Ramos (cell line): ENCODE measurements at regions not wholly inside any gene's neighbourhood (a gene's known extent, or its start where the extent isn't known, plus 50 kb on each side); places are given as distances from the start of the nearest gene placed in this dataset.

Experiments
- in situ Hi-C: fragments of 300-500 bp; cut with MboI; formaldehyde crosslinking; loops from one replicate; pipeline ENCODE4 v1.14.3; 2022; ENCODE audit warnings: low sequenced_read_pairs; ENCODE audit not compliant: unreplicated experiment

DNA sequence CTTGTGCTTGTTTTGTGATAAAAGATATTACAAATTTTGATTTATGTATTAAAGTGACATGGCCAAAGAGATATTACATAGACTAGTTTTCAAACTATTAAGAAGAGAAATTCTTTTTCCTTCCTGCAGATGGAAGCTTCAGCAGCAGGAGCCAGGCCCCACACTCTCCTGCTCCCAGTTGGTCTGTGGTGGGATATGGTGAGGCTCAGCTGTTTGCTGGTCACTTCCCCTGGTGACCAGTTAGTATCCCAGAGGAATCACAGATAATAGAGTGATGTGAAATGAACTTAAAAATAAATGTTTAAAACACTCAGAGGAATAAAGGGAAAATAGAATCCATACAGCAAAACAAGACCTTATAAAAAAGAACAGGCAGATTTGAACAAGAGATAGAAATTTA lies 154.7 kb downstream of the KTN1 start:
- in situ Hi-C loops: loop anchor here (25.0 kb wide), 1 partner anchor 728 kb away; no protein-coding TSS in a partner anchor

DNA sequence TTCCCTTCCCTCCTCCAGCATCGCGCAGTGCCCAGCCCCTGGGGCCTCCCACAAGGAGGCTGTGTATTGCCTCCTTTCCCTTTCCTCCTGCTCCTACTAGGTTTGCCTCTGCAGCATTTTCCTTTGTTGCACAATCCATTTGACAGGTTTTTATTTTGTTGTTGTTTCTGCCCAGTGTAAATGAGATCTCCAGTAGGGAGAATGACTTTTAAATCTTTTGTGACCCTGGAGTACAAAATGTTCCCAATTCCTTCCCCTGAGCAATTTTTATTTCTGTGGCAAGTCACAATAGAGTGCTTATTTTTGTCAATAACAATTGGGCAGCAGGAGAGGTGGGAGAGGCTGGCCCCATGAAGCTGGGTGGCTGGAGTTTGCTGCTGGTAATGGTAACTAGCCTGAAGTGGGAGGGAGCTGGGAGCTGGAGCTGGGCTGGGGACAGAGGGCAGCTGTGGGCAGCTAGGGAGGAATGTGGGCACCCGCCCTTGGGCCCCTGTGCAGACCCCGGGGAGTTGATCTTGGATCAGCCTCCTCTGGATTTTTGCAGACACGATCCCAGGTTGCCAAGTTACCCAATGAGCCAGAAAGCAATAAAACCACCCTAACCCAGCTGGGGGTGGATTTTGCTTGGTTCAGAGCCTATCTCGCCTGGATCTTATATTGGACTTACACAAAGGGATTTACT lies 160.1 kb downstream of the KTN1 start:
- in situ Hi-C loops: loop anchor here (25.0 kb wide), 1 partner anchor 722 kb away; no protein-coding TSS in a partner anchor

DNA sequence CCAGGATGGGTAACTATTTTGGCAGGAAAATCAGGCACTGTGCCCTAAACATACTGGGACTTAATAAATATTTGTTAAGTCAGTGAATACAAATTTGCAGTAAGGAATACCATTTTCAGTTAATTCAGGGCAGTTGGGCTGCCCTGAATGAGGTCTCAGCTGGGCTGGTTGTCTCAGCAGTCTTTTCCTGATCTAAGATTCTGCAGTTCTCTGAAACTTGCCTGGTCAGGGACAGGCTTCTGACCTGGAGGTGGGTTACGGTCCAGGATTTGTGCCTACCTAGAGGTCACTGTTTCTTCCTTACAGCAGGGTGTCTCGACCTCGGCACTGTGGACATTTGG lies 160.6 kb downstream of the KTN1 start:
- in situ Hi-C loops: loop anchor here (25.0 kb wide), 1 partner anchor 722 kb away; no protein-coding TSS in a partner anchor

DNA sequence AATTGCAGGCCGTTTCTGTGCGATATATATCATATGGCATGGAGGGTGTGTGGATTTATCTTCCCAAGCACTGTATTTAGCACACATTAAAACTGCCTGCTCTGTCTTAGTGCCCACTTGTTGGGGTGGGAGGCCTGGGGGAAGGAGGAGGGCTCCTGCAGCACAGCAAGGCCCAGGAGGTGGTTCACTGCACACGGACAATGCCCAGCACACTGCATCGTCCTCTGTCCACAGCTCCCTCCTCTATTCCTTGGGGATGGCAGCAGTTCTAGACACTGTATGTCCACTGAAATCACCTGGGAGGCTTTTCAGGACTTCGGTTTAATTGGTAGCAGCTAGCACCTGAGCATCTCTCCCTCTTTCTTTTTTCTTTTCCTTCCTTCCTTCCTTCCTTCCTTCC lies 161.2 kb downstream of the KTN1 start:
- in situ Hi-C loops: loop anchor here (25.0 kb wide), 1 partner anchor 721 kb away; no protein-coding TSS in a partner anchor

DNA sequence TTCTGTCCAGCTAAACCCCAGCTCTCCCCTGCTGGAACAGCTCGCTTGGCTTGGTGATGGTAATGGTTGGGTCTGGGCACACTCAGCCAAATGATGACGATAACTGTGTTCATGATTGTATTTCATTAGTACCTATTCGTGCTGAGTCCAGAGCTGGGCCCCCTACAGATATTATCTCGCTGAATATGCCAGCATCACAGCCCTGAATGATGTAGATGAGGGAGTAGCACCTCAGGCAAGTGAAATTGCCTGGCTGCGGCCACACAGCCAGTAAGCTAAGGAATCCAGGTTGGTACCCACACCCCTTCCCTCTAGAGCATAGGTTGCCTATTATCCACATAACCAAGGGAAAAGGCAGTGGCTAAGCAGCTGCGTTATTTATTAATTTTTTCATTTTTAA lies 163.5 kb downstream of the KTN1 start:
- in situ Hi-C loops: loop anchor here (25.0 kb wide), 1 partner anchor 719 kb away; no protein-coding TSS in a partner anchor

DNA sequence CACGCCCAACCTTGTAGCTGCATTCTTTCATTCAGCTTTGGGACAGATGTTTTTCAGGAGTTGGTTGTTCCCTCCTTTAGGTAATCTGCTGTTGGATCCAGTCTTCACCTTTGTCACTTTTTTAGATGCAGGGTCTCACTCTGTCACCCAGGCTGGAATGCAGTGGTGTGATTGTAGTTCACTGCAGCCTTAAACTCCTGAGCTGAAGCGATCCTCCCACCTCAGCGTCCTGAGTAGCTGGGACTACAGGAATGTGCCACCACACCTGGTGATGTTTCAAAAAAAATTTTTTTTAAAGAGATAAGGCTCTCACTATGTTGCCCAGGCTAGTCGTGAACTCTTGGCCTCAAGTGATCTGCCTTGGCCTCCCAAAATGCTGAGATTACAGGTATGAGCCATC lies 164.3 kb downstream of the KTN1 start:
- in situ Hi-C loops: loop anchor here (25.0 kb wide), 1 partner anchor 718 kb away; no protein-coding TSS in a partner anchor

DNA sequence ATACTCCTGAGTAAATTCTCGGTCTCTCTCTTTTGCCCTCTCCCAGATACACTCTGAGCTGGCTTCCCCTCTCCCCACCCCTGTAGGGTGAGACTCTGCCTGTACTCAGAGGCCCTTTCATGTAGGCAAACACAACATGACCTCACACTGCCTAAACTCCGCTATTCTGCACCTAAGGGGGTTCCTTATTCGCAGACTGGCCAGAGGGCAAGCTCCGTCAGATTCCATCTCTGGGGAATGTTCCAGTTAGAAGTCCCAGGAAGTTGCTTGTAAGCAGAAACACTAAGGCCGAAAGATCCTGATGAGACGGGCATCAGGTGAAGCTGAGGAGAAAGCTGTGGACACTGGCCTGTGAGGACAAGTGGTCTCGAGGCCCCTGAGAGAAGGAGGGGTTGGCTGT lies 165.9 kb downstream of the KTN1 start:
- in situ Hi-C loops: loop anchor here (25.0 kb wide), 1 partner anchor 716 kb away; no protein-coding TSS in a partner anchor

DNA sequence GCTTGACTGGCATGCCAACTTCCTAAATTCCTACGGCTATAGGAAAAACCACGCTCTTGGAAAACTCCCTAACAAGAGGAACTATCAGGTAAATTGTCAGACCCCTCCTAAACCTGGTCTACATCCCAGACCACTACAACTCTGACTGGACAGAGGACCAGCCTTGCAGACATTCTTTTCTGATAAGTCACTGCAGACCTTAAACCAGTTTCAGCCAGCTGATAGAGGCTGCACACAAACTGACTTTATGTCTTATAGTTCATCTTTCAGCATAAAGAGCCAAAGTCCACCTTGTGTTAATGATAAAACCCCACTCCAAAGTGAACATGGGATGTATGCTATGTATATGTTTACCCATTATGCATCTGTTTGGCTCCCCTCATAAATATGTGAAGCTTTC lies 166.6 kb downstream of the KTN1 start:
- in situ Hi-C loops: loop anchor here (25.0 kb wide), 1 partner anchor 716 kb away; no protein-coding TSS in a partner anchor

DNA sequence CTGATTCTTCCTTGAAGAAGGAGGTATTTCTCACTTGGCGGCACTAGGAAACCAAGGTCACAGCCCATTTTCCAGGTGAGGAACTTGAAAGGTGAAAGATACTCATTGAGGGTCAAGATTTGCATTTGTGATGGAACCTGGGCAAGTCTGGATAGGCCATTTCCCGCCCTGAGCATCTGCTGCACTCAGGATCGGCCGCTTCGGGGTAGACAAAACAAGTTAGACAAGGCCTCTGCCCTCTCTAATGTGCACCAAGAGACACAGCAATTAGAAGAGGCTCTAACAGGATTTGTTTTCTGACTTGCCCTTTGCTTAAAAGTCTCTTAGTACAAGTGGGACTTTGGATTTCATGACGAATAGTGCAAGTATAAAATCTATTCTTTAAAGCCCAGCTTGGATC lies 167.2 kb downstream of the KTN1 start:
- in situ Hi-C loops: loop anchor here (25.0 kb wide), 1 partner anchor 715 kb away; no protein-coding TSS in a partner anchor

DNA sequence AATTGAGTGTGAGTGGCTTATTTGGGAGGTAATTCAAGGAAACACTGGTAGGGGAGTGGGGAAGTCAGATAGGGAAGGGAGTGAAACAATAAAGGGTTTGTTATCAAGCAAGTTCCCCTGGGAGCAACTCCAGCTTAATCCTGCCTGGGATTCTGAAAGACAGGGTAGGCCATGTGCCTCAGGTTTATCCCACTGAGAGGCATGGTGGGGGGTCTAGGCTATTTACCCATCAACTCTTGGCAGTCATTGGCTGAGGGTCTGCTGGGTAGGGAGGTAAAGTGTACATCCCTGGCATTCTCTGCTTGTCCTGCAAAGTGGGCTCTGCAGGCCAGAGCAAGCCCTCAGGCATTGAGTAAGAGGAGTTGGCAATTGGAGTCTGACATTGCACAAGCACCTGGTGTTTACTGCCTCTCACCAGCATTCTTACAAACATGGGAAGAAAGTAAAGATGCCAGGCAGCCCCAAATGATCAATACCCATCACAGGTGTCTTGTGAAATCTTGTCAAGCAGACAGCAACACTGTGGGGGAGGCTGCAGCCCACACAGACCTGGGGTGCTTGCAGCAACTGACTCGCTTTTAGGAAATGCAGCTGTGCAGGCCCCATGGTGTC lies 169.3 kb downstream of the KTN1 start:
- in situ Hi-C loops: loop anchor here (25.0 kb wide), 1 partner anchor 713 kb away; no protein-coding TSS in a partner anchor

DNA sequence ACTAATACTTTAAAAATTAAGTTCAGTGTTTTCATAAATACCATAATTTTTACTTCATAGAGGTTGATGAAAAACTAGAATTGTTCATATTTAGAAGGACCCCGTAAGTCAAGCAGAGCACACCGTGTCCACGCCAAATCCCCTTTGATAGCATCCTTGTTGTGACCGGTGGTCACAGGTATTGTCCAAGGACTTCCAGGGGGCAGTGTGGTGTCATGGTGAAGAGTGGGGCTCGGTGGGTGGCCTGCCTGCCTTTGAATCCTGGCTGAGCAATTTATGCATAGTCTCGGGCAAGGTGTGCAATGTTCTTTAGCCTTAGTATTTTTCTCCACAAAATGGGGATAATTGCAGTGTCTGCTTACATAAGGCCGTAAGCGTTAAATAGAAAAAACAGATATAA lies 169.9 kb downstream of the KTN1 start:
- in situ Hi-C loops: loop anchor here (25.0 kb wide), 1 partner anchor 712 kb away; no protein-coding TSS in a partner anchor

DNA sequence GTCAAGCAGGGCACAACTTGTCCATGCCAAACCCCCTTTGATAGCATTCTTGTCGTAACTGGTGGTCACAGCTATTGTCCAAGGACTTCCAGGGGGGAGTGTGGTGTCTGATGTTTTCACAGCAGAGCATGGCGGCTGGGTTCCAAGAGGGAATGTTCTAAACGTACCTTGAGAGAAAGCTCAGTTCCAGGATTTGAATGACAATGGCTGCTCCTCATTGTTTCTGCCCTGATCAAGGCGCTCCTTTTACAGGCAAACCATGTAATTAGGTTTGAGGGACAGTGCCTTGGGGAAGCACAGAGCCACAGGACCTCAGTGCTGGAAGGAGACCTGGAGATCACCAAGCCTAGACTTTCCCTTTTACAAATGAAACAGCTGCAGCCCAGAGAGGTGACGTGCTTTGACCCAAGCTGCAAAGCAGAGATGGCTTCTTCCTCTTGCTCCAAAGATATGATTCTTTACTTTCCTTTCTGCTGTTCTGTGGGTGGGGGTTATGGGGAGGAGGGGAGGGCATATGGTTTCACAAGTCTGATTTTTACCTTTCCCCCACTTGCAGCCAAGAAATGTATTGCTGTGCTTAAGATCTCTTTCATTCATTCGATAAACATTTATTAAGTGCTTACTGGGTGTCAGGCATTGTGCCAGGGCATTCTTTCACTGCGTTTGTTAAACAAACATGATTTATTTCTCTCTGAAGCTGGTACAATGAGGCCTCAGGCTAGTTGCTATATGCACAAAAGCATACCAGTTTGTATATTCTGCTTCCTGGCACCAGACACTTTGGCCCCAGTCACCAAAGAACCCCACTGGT lies 172.8 kb downstream of the KTN1 start:
- in situ Hi-C loops: no loop called here

DNA sequence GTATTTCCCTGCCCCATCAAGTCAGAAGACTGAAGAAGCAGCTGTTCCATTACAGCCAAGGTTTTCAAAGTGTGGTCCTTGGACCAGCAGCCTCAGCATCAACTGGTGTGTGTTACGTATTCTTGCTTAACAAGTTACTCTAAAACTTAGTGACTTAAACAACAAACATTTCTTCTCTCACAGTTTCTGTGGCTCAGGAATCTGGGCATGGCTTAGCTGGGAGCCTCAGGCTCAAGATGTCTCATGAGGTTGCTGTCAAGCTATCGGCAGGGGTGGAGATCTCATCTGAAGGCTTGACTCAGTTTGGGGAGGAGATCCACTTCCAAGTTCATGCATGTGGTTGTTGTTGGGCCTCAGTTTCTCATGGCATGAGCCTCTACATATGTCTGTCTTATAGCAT lies 174.5 kb downstream of the KTN1 start:
- in situ Hi-C loops: no loop called here

DNA sequence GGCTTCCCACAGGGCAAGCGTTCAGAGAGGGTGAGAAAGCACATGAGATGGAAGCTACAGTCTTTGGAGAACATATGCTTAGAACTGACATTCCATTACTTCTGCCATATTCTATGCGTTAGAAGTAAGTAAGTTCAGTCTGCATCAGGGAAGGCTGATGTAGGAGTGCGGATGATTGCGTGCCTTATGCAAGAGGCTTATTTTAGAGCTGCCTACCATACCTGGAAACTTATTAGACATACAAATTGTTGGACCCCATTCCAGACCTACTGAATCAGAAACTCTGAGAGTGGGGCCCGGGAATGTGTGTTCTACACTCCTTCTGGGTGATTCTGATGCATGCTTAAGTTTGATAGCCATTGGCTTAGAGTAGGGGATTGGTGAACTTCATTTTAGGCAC lies 174.9 kb downstream of the KTN1 start:
- in situ Hi-C loops: no loop called here

DNA sequence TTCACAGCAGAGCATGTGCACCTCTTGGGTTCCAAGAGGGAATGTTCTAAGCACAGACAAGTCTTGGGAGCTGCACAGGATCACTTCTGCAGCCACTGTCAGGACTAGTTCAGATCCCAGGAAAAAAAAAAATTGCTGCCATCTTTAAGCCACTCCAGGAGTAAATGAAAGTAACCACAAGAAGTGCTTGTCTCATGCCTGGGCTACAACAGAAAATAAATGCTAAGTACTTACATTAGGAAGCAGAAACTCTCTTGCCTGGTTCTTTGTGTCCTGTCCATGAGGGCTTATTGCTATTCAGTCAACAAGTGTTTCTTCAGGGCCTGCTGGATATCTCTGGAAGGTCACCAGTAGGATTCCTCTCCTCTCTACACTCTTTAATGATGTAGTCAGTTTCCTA lies 176.1 kb downstream of the KTN1 start:
- in situ Hi-C loops: no loop called here

DNA sequence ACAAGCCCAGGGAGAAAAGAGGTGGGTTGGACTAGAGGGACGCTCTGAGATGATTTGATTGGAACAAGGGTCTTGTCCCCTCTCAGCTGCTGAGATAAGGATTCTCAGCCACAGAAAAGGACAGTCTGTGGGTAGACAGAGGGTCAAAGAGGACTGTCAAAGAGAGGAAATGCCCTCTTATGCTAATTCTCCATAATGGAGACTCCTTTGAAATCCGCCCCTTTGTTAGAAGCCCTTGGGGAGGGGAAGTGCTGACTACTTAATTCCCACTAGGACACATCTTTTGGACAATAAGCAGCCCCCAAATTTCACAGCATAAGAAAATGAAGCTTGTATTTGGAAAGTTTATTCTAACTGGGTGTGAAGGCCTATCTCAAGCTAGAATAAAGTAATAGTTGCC lies 176.6 kb downstream of the KTN1 start:
- in situ Hi-C loops: no loop called here

DNA sequence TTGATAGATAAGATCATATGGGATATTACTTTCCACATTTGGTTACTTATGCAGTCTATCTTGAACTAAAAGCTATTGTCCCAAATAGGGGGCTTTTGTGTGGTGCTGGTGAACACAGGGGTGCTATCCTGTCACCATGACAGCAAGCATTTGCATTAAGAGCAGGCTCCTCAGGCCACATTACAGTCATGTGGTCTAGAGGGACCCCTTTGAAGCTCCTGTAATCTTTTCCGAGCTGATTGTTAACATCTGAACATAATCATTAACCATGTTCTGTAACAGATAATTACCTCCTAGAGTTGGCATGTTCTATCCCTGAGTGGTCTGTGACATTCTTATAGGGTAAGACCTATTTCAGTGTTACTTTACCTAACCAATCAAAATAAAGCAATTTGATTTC lies 178.8 kb downstream of the KTN1 start:
- in situ Hi-C loops: no loop called here

DNA sequence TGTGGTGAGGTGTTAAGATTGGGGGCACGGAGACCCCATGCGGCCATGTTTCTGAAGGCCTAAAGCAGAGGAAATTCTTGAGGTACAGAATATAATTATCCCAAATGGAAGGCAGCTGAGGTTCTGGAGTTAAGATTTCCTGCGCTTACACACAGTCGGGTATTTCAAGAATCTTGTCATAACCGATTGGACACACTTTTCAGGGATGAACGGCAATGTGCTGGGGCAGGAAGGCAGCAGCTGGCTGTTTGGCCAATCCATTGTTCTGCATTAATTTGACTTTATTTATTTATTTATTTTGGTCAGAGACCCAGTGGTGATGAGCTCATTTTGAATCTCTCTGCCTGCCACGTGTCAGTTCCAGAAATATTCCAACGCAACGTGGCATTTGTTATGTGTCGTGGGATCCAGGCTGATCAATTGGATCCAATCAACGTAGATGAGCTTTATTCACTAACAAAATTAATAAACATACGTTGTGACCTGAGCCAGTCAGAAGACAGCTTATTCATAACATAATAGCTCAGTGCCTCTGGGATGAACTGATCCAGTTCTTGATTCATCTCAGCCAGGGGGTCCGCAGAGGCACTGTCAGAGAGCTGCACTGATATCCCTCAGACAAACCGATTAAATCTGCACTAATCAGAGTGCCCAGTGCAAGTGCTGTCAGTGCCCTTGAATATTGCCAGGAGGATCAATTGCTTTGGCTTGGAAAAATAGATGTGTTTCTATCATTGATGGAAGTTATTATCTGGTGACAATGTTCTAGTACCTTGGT lies 181.0 kb downstream of the KTN1 start:
- in situ Hi-C loops: no loop called here

DNA sequence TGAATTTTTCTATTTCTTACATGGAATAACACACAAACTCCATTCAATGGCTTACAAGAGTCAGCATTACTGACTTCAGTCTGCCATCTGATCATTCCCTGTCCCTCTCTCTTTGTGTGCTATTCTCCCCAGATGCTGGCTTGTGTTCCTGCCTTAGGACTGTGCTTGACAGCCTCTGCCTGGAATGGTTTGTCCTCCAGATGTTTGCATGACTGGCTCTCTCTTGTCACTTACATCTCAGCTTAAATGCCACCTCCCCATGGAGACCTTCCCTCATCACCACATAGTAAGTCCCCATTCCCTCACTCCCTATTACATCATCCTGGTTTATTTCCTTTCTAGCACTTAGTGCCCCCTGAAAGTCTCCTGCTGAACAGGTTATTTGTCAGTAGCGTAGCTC lies 181.6 kb downstream of the KTN1 start:
- in situ Hi-C loops: no loop called here

DNA sequence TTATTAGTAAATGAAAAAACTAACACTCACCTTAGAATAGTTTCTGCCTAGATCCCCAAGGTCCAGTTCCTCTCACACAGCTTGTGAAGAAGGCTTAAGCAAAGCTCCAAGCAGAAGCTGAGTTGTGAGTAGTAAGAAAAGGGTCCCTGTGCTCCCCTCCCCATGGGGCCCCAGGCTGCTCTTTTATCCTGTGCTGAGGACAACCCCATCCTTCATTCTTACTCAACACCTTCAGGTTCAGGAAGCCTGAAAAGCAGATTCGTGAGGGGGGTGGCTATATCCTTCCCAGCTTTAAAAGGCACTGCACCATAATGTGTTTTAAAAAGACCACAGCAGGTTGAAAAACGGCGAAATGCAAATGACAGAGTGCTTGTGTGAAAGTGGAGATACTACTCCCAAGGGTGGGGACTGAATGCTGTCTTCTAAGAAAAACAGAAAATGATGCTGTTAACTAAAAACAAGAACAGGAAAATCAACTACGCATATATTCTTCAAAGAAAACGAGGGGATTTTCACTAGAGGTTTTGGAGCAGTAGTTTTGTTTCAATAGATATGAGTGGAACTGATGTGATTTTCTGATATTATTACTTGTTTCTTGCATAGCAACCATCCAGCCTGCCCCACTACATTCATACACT lies 182.7 kb downstream of the KTN1 start:
- in situ Hi-C loops: no loop called here
